Myocyte (in vitro differentiated cells): ENCODE measurements at regions not wholly inside any gene's neighbourhood (a gene's known extent, or its start where the extent isn't known, plus 50 kb on each side); places are given as distances from the start of the nearest gene placed in this dataset.
A peak's percentile ranks its signal among the peaks of the same experiment; 100 is the strongest.

Experiments
- DNase-seq: peaks from one replicate; pipeline ENCODE4 v3.0.0-alpha.2; 2012; ENCODE audit warnings: low read depth

GRCh38 chr14:73782623-73783022 is 68.4 kb upstream of the PNMA1 start:
- no peak for DNase-seq

GRCh38 chr14:73780896-73781295 is 66.7 kb upstream of the PNMA1 start:
- DNase-seq: peak; percentile 56

DNA sequence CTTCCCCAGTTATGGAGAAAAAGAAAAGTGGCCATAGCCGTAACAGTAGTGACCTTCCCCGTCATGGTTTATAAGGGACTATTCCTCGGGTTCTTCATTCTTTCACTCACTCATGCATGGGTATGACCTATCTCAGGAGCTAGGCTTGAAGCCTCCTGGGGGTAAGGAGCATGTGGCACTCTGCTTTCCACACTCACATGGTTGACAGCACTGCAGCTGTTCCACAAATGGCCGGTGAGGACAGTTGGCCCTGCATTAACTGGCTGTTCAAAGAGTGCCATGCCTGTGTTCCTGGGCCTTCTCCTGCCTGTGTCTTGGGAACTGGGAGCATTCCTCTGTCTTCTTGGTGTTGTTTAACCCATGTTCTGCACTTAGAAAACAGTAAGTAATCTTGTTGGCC is 66.2 kb upstream of the PNMA1 start:
- DNase-seq: peak; percentile 77

DNA sequence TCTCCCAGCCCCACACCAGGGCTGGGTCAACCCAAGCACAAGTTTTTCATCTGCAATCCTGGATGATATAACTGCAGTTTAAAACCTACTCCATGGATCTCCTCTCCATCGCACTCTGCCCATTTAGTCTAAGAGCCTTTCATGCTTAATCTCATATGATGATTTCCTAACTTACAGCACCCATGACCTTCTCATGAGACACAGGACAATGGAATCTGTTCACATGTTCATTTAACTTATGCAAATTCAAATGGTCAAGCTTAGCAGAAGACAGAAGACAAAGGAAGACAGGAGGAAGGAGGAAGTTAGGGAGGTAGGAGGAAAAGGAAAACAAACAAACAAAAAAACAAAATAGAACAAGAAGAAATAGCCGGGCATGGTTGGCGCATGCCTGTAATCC is 64.6 kb upstream of the PNMA1 start:
- no peak for DNase-seq

- no peak for DNase-seq
Measured at GRCh38 chr14:73777420-73777819, 63.2 kb upstream of the PNMA1 start.

DNA sequence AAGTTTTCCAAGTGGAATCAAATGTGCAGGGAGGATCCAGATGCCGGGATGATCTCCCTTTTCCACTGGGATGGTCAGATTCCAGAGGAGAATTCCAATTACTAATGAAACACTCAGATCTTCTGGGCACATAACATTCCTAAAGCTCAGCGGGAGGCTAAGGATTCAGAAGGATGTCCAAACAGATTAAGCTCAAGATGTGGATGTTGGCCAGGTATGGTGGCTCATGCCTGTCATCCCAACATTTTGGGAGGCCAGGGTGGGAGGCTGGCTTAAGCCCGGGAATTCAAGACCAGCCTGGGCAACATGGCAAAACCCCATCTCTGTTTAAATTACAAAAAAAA is 62.0 kb upstream of the PNMA1 start:
- no peak for DNase-seq

DNA sequence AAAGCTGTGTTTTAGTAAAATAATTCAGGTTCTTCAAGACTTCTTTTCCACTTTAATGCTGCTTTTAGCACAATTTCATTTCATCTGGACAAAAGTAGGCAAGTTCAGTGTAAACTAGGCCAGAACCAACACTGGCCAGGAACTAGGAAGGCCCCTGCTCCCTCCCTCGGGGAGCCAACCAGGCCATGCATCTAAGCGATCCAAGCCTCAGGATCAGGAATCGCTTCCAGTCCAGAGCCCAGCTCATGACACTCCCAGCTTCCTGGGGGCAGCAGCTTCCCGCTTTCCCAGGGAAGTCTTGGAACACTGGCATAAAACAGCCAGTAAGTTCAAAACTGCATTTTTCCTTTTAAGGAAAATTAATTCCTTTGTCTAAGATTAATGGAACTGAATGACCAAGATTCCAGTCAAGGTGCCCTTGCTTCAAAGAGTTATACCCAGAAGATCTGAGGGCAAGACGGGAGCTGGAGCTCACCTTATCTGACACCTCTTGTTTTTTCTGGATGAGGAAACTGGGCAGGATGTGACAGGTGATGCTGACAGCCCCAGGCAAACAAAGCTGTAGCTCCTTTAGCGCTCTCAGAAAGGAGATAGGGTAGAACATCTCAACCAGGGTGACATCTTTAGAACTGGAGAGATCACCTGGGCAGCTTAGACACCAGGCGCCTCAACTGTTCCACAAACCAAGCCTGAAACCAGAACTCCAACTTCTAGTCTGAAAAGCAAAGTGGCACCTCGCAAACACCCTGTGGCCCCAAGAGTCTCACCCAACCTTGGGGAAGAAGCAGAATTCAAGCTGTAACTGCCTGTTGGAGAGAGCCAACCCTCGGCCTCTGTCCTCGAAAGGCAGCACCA is 61.4 kb upstream of the PNMA1 start:
- DNase-seq: no peak

- DNase-seq: no peak
Measured at GRCh38 chr14:73774671-73775070, 60.5 kb upstream of the PNMA1 start.

- DNase-seq: no peak
Measured at GRCh38 chr14:73774241-73774570, 60.0 kb upstream of the PNMA1 start.

- no peak for DNase-seq
Measured at GRCh38 chr14:73773441-73774240, 59.5 kb upstream of the PNMA1 start.

GRCh38 chr14:73771848-73772638 is 57.9 kb upstream of the PNMA1 start:
- DNase-seq: peak; percentile 42

GRCh38 chr14:73770977-73771847 is 57.0 kb upstream of the PNMA1 start:
- DNase-seq: no peak

- DNase-seq: no peak
Measured at GRCh38 chr14:73768107-73768506, 53.9 kb upstream of the PNMA1 start.

DNA sequence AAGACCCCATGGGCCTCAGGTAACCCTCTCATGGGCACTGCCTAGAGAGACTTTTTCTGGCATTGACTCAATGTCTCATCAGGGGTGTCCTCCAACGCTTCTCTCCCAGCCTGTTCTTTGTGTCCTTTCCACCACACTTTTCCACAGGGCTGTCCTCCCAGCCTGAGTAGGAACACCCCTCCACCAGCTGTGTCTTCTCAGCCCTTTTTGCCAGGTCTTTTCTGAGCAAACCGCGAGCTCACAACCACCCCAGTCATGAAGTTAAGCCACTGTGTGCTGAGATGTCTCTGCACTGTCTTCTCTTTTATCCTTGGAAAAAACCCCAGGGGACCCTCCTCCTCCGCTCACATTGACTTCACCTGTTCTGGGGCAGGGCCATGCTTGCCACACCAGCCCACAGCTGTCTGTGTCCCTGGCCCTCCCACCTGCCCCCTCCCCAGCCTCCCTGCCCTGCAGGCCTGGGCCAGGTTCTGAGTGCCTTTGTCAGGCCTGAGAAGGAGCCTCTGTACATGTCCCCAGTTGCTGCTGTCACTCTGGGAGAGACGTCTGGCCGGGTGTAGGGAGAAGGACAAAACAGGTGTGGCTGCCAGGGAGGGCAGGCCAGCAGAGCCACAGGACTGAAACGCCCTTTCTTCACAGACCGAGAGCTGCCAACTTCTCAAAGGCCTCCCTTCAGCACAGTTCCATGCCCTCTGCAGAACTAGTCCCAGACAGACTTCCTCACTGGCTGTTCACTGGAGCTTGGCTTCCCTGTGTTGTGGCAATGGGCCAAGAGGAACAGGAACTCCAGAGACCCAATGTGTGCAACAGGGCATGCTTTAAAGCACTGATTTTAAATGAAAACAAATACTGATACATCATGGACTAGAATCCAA is 50.5 kb upstream of the PNMA1 start:
- peak; percentile 100 for DNase-seq
